M059J (cell line): ENCODE measurements at regions not wholly inside any gene's neighbourhood (a gene's known extent, or its start where the extent isn't known, plus 50 kb on each side); places are given as distances from the start of the nearest gene placed in this dataset.
A peak's percentile ranks its signal among the peaks of the same experiment; 100 is the strongest.

Source experiments
- DNase-seq: peaks from one replicate; pipeline ENCODE4 v3.0.0-alpha.2; 2012; ENCODE audit warnings: low read depth

DNA sequence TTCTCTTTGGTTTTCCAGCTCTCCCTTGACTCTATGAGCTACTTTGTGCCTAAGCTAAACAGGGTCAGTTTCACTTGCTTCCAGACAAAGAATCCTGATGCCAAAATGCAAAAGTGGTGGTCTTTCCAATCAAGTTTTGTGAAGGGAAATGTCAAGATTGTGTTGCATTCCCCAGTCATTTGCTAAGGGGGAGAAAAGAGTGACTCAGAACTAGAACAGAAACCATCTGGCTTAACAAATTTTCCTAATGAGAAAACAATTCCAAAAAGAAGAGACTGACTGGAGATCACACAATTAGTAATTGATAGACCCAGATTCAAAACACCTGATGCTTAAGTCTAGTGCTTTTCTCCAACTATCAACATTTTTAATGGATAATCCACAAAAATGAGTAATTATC is 235.1 kb upstream of the DIO2 start:
- DNase-seq = no peak

DNA sequence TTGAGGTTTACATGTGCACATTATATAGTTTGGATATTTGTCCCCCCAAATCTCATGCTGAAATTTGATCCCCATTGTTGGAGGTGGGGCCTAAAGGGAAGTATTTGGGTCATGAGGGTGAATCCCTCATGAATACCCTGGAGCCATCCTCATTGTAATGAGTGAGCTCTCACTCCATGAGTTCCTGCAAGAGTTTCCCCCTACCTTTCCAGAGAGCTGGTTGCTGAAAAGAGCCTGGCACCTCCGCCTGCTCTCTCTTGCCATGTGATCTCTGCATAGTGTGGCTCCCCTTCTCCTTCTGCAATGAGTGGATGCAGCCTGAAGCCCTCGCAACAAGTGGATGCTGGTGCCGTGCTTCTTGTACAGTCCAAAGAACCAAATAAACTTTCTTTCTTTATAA is 234.3 kb upstream of the DIO2 start:
- no peak for DNase-seq

DNA sequence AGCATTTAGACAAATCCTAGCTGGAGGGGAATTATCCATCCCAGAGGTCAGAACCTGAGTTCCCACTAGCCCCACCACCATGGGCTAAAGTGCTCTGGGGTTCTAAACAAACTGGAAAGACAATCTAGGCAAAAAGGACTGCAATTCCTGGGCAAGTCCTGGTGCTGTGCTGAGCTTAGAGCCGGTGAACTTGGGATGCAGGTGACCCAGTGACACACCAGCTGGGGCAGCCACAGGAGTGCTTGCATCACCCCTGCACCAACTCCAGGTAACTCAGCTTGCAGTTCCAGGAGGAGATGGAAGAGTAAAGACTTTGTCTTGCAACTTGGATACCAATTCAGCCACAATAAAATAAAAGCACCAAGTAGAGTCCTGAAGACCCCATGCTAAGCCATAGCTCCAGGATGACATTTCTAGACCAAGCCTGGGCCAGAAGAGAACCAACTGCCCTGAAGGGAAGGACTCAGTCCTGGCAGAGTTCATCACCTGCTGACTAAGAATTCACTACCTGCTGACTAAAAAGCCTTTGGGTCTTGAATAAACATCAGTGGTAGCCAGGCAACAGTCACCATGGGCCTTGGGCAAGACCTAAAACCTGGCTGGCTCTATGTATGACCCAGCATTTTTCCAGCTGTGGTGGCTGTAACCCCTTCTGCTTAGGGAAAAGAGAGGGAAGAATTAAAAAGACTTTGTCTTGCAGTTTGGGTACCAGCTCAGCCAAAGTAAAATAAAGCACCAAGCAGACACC is 223.4 kb upstream of the DIO2 start:
- peak; percentile 97 for DNase-seq

DNA sequence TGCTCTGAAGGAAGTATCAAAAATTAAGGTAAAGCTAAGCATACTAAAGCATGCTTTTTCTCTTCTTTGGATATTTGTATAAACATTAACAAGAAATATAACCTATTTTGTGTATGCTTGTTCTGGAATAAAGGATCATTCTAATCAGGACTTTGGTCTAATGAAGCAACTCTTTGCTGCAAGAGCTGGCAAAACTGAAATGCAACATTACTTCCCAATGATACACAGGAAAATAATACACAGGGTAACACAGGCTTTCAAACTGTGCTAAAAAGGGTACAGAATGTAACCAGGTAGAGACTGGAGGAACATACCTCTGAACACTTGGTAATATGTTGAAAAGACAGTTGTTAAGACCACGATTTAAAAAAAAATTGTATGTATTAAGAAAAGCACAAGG is 222.5 kb upstream of the DIO2 start:
- no peak for DNase-seq

DNA sequence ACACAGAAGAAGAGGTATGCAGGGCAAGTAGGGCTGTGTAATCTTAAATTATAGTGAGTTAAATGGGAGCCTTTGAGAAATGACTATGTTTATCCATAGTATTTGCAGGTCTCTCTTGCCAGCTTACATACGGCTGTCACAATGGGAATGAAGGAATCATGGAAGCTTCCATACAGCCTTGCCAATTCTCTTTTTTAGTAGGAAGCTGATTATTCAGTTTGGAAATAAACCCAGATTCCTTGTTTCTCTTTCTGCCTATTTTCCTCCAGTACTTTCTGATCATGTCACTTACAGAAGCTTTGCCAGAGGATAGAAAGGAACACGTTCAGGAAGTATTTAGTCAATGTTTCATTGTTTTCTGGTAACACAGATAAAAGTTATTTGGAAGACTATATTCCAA is 217.4 kb upstream of the DIO2 start:
- DNase-seq = no peak

DNA sequence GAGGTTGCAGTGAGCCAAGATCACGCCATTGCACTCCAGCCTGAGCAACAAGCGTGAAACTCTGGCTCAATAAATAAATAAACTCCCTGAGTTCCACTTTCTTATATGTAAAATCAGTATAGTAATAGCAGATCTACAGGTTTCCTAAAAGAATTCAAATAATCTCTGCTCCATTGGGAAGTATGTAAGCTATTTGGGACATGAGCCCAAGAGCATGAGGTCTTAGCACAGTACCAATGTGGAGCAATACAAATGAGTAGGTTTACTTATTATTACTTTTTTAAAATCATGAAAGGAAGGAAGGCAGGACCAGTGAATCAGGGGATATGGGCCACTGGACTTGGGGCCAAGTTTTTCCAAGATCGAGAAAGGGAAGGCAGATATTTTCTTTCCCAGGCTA is 216.9 kb upstream of the DIO2 start:
- DNase-seq = no peak

DNA sequence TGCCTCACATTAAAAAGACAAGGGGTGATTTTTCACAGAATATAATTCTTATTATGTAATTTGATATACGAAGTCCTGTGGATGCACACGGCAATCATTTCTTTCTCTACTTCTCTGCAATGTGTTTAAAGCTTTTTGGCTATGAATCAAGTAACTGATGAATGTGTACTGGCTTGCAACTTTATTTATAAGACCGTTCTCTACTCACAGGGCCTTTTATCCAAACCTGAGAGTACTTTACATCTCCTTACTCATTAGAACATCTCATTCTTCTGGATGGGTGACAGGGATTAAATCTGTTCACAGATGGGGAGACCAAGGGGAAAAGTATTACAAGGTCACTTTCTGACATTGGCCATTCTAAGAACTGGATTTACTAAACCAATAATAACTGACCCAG is 215.8 kb upstream of the DIO2 start:
- DNase-seq = peak; percentile 52

DNA sequence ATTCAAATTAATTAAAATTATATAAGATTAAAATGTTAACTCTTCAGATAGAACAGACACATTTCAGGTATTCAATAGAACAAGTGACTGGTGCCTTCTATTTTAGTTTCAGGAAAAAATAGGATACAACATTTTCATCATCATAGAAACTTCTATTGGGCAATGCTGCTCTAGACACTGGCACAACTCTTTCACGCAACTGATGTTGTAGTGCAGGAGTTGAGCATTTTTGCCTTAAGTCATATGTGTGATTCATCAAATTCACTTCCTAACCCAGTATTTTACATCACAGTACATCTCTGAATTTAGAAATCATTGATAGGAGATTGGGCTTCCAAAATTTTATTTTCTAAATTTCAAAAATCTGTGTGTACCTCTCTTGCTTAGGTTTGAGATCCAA is 215.4 kb upstream of the DIO2 start:
- DNase-seq = peak; percentile 58

DNA sequence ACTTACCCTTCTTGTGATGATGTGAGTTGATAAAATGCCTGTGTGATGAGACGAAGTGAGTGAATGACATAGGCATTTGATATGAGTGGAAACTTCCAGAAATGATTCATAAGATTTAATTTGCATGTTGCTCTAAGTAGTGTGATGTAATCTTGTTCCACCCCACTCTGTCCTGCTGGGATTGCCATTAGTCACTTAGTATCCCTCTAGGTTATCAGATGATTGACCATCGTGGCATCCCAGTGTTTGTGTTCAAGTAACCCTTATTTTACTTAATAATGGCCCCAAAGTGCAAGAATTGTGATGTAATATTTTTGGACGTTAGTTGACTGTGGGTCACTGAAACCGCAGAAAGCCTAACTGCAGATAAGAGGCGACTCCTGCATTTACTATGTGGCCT is 214.4 kb upstream of the DIO2 start:
- DNase-seq = peak; percentile 100

DNA sequence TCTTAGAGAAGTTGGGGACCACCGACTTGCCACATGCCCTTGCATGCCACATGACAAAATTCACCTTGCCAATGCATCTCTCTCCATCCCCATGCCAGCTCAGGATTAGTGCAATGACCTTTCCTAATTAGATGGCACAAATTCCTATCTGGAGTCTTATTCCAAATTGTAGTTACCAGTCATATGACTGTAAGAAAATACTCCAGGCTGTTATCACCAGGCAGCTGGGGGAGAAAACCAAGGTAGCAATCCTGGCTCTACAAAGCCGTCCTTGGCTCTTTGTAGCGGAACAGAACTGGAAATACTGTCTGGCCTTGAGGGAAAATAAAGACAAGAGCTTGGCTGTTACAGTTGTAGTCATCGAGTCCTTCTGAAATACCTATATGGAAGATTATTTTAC is 208.5 kb upstream of the DIO2 start:
- DNase-seq = no peak

DNA sequence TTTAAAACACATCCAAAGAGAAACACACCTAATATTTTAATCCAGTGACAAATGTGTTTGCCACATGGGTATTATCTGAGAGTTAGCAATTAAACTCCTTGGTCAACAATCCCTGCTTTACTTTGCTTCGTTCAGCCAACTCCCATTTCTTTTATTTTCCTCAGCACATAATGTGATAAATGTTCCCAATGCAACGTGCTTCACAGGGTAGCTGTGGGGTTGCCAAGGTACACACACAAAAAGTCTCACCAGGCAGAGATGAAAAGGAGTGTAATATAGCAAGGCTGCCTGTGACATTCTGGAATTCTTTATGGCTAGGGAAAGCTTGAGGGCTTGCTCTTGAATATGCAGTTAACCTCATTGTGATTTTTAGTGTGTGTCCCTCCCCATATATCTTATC is 208.0 kb upstream of the DIO2 start:
- DNase-seq = no peak

DNA sequence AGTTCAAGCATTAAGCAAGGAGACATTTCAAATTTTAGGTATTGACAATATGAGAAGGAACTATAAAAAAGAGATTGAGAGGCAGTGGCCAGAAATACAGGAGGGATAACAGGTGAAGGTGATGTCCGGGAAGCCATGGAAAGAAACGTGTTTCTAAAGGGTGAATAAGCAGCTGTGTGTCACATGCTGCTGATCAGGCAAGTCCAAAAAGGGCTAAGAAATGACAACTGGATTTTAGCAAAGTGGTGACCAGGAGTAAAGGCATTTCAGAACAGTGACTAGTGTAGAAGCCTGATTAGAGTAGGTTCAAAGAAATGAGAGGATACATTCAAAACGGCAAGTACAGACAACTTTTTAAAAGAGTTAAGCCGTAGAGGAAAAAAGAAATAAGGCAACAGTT is 204.3 kb upstream of the DIO2 start:
- no peak for DNase-seq

DNA sequence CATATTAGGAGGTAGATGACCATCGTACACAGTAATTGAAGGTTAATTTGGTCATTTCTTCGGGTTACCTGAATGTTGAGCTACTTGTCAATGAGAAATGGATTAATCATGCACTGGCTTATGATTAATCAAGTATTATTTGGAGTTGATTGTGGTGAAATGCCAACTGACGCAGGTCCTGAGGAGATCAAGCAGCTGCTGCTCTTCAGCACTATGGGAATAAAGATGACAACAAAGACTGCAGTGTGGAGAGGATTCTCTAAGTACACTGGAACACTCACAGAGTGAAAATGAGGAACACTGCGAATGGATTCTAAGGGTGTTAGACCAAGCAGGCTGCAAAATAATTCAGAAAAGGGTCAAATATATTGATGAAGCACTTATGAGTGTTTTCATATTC is 202.8 kb upstream of the DIO2 start:
- no peak for DNase-seq

DNA sequence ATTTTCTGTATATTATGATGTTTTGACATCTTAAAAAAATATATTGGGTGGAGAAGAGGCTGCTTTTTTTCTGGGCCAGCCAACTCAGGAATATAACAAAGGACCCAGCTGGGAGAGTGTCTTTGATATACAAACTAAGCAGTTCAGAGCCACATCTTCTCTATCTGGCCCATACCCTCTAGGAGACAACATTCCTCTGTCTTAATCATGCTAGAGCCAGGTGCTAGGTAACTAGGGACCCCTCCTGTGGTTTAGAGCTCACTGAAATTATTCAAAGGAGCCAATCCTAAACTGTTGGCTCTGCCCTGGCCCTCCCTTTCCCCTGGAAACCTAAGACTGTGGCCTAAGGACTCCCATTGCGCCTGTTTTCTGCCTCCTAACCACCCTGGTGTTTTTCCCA is 193.1 kb upstream of the DIO2 start:
- no peak for DNase-seq

DNA sequence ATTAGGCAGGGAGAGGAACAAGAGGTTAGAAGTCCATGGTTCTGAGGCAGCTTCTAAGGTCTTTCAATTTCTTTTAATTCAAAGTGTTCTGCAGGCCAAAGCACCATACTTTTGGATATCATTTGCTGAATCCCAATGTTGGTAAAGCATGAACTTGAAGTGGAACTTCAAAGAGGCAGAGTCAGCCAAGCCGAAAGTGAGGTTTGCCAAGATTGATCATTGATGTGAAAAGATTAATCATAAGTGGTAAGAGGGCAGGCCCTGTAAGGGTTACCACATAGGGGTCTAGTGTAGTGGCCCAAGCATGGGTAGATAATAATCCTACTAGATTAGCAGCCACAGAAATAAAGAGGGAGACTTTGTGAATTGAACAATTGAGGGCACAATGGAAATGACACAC is 191.7 kb upstream of the DIO2 start:
- DNase-seq = no peak

DNA sequence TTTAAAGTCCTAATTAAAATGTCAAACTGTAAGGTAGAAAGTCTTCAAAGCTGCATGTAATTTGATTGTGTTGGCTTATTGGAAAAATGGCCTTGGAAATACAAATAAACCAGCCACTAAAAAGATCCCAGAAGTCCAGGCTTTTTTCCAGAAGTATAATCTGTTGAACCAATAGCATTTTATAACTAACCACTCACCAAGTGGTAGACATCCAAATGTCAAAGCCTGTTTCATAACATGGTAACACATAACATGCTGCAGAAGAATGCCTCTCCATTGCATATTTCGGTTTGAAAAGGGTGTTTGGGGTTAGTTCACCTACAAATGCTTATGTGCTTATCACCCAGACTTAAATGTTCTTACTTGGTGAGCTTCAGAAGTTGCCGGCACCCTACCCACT is 183.7 kb upstream of the DIO2 start:
- DNase-seq = no peak

DNA sequence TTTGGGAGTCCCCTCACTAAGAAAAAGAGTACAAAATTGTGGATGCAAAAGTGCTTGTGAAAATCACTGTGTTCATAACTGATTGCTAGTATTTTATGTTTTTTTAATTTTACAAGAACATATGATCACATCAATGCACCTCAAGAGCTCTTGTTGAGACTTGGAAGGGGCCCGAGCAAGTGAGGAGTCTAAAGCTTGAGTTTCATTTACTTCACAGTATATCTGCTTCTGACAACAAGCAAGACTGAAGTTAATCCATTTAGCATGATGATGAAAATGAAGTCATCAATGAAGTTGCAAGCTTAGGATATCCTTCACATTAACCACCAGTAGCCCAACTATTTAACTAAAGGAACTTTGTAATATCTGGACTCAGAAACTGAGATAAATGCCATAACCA is 182.5 kb upstream of the DIO2 start:
- DNase-seq = no peak

DNA sequence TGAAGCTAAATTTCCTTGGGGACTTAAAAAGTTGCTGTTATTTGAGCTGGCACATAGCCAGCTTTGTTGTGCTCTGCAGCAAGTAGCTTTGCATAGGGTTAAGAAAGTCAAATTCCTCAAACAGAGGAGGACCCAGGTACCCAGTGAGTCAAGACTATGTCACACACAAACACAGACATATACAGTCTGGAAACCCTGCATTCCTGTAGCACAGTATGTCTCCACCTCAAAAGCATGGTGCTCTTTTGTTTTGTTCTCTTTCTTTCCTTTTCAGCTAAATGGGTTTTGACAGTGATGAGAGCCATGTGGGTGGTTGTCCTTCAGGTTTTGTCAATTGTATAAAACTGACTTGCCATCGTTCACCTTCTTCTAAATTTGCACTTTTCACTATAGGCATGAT is 179.6 kb upstream of the DIO2 start:
- DNase-seq = peak; percentile 91

DNA sequence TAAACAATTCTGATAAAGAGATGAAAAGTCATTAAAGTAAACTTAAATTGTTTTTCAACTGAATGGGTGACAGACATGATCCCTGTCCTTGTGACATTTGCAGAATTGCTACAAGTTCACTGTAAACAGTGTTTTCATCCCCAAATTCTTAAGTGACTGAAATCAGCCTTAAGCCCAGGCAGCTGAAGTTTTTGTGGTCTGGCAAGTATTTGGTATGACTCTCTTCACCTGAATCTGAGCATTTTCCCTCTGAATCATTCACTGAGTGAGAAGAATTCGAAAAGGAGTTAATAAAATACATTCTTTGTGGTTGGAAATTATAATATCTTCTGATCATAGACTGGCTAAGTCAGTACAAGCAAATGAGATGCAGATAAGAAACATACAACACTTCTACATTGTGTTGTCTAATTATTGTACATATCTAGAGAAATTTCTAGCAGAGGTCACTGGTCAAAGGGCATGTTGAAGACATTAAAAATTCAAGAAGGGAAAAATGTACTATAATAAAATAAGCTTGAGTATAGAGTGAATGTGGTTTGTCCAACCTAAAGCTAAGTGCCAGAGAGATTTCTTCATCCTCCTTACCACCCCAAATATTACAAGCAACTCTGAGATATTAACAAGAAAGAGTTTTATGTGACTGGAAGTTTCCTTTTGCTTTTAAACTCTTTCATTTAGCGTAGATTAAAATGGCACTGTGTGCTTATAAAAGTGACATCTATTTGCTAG is 177.8 kb upstream of the DIO2 start:
- DNase-seq = peak; percentile 97

DNA sequence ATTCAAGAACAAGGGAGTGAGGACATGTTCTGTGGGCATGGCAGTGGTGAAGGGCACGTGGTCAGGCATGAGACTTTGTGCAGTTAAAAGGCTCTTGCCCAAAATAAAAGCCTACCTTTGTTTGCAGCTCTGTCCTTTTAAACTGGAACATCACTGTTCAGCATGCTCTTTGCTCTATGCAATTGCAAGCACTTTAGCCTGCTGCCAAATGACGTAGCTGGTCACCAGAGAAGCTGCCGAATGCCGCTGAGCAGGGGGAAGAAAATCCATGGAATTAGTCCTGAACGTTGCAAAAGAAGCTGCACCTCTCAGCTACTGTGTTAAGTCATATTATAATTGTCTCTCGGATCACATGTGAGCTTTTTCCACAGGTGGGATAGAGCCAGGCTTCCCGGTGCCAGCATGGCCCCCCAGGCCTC is 176.3 kb upstream of the DIO2 start:
- DNase-seq = peak; percentile 75

DNA sequence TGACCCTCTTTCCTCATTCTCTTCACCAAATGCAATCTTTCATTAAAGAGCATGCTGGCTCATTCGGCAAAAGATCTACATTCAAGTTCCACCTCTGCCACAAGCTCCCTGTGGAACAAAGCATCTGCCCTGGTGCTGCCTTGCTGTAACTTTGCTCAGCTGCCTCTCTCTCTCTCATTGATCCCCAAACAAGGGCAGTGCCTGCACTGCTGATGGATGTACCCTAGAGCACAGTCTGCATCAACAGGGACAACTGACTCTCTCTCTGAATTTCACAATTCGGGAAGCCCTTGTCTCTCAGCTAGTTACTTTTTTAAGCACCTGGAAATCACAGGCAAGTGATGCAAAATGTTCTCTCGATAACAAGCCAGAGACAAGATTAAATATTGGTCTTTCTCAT is 174.0 kb upstream of the DIO2 start:
- DNase-seq = no peak

DNA sequence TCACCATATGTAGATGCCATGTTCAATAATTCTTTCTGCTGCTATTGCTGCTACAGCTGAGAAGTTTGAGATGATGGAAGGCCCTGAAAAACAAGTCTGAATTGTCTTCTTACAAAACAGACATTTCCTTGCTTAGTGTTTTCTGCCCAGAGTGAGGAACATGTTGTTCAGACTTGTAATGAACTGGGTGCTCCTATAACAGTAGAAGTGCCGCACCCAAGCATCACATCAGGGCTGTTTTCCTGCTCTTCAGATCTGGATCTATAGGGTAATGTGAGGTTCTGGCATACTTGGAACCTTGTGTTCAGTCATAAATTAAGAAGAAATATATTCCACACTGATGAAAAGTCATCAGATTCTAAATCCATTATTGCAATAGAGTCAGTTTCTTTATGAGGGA is 171.9 kb upstream of the DIO2 start:
- DNase-seq = no peak

DNA sequence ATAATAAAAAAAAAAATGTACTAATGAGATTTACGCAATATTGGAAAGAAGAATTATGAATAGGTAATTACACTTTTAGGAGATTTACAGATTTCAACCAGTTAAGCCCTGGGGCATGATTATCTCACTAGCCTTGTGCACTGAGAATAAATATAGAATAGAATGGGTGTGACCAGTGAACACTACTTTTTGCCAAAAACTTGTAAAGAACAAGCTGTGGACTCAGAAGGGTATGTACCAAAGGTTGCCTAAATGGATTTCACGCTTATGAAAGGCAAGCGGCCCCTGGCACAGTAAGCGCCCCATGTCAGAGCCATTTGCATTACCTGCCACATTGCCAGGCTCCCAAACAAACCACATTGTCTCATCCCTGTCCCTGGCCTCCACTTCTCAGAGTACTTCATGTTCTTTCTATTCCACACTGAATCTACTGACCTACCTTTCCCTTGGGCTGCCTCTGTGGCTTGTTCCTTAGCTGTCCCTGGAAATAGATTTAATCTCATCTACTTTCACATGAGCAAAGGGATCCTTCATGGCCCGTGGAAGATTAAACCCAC is 170.6 kb upstream of the DIO2 start:
- DNase-seq = no peak
